ENCODE measurements at regions not wholly inside any gene's neighbourhood (a gene's known extent, or its start where the extent isn't known, plus 50 kb on each side); places are given as distances from the start of the nearest gene placed in this dataset.
"Not testable (repeated sequence)": the region's sequence is repeated elsewhere in the genome, so short reads cannot be mapped to it uniquely, and the experiment has no call there.

DNA sequence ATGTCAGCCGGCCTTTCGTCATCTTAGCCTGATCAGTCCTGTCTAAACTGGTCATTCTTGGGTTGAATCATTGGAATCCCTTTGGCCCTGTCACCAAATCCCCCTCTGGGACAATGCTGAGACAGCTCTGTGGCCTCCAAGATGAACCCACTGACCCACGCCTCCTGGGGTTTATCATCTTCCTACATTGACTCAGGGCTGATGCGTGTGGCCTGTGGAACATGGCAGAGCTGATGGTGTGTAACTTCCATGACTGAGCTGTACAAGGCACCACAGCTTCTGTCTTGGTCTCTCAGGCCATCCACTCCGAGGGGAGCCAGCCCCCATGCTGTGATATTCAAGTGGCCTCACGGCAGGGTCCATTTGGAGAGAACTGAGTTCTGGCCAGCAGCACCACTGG, 150.2 kb downstream of the LAT start:
- H3K9me3 ChIP-seq, H3K36me3 ChIP-seq, H3K27me3 ChIP-seq, ATAC-seq, H3K27ac ChIP-seq, H3K4me3 ChIP-seq: not testable (repeated sequence)
- 79% methylated on average over 2 of the region's 6 CpGs; no CpG with 5 or more reads in 1 of the 2 donors for WGBS, 2 donors (ENCODE audit: low coverage in 1 of 2)
- H3K4me1 ChIP-seq = peaks cover 0 to 21% (median 1%) of the 10 kb centered on the region in 3 donors

DNA sequence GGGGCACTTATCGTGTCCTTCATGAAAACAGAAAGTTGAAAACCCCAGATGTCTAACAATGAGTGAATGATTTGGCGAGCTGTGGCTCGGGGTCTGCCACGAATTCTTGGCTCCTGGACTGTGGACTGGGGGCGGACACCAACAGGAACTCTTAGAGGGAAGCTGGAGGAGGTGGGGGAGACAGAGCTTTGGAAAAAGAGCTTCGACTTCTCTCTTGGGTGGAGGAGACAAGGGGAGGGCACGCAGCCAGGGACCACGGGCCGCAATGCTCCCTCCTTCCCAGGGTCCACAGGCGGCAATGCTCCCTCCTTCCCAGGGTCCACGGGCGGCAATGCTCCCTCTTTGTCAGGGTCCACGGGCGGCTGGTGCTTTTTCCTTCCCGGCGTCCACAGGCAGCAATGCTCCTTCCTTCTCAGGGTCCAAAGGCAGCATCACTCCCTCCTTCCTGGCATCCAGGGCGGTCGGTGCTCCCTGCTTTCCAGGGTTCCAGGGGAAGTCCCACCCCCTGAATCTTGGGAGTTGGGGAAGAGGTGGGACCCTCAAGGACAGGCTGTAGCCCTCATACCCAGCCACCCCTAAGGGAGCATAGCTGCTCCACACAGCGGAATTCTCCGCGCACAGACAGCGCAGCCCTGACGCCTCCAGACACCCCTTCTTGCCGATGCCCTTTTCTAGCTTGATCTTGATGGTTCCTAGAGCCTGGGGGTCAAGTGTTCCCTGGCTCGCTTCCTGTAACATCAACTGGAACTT, 149.0 kb downstream of the LAT start:
- not testable (repeated sequence) for H3K4me3 ChIP-seq, ATAC-seq, H3K27ac ChIP-seq, H3K9me3 ChIP-seq, H3K27me3 ChIP-seq, H3K36me3 ChIP-seq
- 66% methylated on average over 4 of the region's 25 CpGs; no CpG with 5 or more reads in 1 of the 2 donors for WGBS, 2 donors (ENCODE audit: low coverage in 1 of 2)
- H3K4me1 ChIP-seq = peaks cover 0 to 34% (median 5%) of the 10 kb centered on the region in 3 donors

DNA sequence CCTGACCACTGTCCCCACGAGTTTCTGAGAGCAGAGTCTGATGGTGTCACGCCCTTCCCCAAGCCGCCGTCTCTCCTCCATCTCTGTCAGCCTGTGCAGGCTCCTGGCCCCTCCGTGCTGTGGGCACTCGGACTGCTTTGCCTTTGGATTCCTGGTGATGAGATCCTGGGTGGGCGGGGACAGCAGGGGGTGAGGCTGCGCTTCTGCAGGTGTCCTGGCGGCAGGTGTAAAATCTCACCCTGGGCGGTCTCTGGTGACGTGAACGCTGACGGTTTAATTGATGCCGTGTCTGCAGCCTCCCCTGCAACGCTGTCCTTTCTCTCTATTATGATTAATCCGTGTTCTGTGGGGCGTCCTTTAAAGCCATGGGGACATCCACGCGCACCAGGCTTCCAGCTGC, 148.0 kb downstream of the LAT start:
- not testable (repeated sequence) for ATAC-seq, H3K36me3 ChIP-seq, H3K9me3 ChIP-seq, H3K27me3 ChIP-seq, H3K27ac ChIP-seq, H3K4me3 ChIP-seq
- H3K4me1 ChIP-seq = peaks cover 0 to 44% (median 5%) of the 10 kb centered on the region in 3 donors
- WGBS, 2 donors (ENCODE audit: low coverage in 1 of 2) = 90% methylated on average over 5 of the region's 19 CpGs; no CpG with 5 or more reads in 1 of the 2 donors

DNA sequence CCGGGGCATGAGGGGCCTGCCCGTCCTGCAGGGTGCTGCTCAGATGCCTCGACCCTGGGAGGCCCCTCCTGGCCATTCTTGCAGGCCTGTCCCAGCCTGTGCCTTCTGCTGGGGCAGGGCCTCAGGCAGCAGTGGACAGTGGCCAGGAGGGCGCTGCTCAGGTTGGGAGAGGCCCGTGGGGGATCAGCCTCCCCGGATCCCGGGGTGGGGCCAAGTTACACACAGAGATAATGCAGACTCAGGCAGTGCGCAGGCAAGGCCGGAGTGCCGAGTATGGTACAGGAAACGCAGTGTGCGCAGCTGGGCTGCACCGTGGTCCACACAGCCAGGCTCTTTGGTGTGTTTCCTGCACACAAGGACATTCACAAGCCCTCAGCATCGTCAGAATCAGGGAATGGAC, 147.6 kb downstream of the LAT start:
- not testable (repeated sequence) for H3K27me3 ChIP-seq, H3K36me3 ChIP-seq, H3K9me3 ChIP-seq, ATAC-seq, H3K4me3 ChIP-seq
- WGBS, 2 donors (ENCODE audit: low coverage in 1 of 2) = 65 to 80% methylated on average over 2 to 4 of the region's 14 CpGs
- Histone ChIP-seq H3K4me1 (peaks cover 0 to 47% (median 5%) of the 10 kb centered on the region in 3 donors), H3K27ac (peak overlapping the region in 1 of 4 donors; percentile 71)

DNA sequence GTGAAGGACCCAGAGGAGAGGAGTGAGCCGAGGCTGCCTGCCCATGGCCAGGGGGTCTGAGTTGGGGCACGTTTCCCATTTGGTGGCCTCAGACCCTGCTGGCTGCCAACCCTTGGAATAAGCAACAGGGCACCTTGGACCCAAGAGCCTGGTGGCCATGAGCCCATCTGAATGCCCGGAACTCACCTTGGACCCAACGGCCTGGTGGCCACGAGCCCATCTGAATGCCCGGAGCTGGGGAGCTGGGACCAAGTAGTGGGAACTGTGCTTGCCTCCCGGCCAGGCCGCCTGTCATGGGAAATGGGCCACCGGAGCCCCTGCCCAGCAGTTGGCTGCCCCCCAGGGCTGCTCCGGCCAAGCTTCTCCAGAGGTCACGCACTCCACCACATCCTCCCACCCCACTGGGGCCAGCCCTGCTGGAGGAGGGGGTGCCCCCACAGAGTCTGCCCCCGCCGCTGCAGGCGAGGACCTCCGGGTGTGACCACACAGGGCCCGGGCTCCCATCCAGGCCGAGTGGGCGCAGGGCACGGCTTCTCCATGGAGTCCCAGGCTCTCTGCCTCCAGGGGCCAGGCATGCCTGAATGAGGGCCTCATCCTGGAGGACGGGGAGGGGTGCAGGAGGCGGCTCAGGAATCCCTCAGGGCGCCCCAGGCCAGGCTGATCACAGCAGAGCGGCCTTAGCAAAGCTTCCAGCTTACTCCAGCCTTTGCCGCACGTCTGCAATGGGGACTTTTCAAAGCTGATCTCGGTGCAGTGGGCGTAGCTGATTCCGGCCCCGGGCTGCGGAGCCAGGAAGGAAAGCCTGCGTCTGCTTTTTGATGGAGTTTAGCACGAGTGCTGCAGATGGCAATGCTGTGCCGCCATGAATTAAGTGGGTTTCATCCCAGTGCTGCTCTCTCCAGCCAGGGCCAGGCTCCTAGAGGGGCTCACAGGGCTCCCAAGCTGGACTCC, 146.3 kb downstream of the LAT start:
- not testable (repeated sequence) for H3K9me3 ChIP-seq, H3K36me3 ChIP-seq, H3K4me3 ChIP-seq, H3K27me3 ChIP-seq
- peak overlapping the region in 3 of 4 donors; percentile 62 to 71 (median 63) for H3K27ac ChIP-seq
- ATAC-seq = peak; percentile 29
- H3K4me1 ChIP-seq = peaks cover 0 to 47% (median 5%) of the 10 kb centered on the region in 3 donors
- WGBS, 2 donors (ENCODE audit: low coverage in 1 of 2) = no CpG with 5 or more reads among the region's 33 CpGs

DNA sequence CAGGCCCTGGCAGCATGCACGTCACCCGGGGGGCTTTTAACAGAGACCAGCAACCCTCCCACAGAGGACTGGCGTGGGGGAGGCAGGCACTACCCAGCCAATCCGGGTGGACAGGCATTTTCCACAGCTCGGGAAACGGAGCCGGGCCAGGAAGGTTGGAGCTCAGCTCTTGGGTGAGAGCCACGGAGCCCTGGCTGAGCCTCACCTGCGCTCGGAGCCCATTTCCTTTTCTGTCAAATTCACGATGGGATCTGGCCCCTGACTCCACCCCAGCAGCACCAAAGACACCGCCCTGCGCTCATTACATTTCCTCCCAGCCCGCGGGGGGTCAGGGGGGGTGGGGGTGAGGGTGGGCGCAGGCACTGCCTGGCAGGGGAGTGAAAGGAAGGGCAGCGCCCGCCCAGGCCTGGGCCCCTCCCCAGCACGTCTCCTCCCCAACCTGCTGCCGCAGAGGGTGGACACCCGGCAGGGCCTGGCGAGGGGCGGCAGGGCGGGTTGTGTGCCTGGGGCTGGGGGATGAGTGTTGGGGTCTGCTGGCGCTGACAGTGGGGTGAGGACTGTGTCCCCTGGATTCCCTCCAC, 145.4 kb downstream of the LAT start:
- not testable (repeated sequence) for H3K27me3 ChIP-seq, ATAC-seq, H3K9me3 ChIP-seq, H3K4me3 ChIP-seq, H3K36me3 ChIP-seq
- Histone ChIP-seq H3K27ac (peak overlapping the region; percentile 6 to 71 (median 52)), H3K4me1 (peaks cover 0 to 47% (median 5%) of the 10 kb centered on the region in 3 donors)
- WGBS, 2 donors (ENCODE audit: low coverage in 1 of 2) = 78% methylated on average over 5 of the region's 25 CpGs; no CpG with 5 or more reads in 1 of the 2 donors

DNA sequence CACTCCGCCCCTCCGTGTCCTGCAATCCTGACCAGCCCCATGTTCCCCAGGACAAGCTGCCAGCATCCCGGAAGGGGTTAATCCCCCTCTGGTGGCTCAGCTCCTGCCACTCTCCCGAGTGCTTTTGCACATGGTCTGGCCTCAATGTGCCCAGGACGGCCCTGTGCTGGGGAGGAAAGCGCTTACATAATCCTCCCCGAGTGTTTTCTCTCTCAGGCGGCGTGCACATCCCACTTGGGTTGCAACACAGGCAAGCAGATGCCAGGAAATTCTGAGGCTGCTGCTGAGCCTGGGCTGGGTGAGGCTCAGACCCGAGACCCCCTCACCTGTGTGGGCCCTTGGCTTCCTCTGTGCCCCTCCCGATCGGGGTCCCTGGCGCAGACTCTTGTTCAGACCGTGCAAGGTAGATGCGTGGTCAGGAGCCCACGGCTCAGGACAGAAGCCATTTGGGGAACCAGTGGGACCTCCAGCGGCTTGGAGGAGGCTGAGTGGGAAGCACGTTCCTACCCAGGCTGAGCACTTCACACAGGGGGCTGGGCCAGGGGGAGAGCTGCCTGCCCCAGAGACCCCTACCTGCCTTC, 144.7 kb downstream of the LAT start:
- Histone ChIP-seq H3K4me1 (peaks cover 0 to 47% (median 5%) of the 10 kb centered on the region in 3 donors), H3K27ac (peak overlapping the region in 3 of 4 donors; percentile 34 to 71 (median 71))
- not testable (repeated sequence) for H3K9me3 ChIP-seq, H3K27me3 ChIP-seq, H3K36me3 ChIP-seq, H3K4me3 ChIP-seq
- ATAC-seq = peak; percentile 71
- 39 to 90% methylated on average over 2 to 8 of the region's 18 CpGs for WGBS, 2 donors (ENCODE audit: low coverage in 1 of 2)
- TF ChIP-seq POLR2AphosphoS5 (IDR thresholded peaks at IDR 0.05) = peak; percentile 29

DNA sequence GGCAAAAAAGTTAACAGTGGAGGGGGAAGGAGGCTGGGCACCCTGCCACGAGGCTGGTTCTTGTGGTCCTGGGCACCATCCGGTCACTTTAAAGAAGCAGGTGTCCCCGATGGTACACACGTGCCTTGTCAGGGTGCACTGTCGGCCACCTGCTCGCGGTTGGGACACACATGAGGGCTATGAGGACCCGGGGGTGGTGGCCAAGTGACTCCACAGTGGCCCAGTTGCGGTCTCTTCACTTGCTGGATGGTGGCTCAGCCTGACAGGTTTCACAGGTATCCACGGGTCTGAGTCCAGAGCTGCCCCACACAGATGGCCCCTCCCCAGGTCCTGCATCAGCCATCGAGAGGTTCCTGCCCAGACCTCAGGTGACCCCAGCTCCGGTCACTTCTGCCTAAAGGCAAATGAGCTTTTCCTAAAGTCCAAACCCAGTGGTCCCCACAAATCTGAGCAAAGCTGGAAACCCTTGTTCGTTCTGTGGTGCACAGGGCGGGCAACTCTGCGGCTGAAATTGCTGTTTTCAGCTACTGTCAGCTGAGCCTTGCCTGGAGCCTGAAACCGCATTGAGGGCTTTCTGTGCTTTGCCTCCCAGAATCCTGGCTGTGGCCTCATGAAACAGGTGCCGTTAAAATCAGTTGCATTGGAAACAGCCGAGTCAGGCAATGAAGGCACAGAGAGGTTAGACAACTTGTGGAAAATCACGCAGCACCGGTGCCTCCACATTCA, 144.0 kb downstream of the LAT start:
- H3K36me3 ChIP-seq, H3K27me3 ChIP-seq, H3K9me3 ChIP-seq, H3K4me3 ChIP-seq: not testable (repeated sequence)
- Histone ChIP-seq H3K4me1 (peaks cover 0 to 47% (median 5%) of the 10 kb centered on the region in 3 donors), H3K27ac (peak overlapping the region in 2 of 4 donors; percentile 34 to 71)
- 38 to 61% methylated on average over 4 to 13 of the region's 20 CpGs for WGBS, 2 donors (ENCODE audit: low coverage in 1 of 2)
- ATAC-seq = peak; percentile 1

DNA sequence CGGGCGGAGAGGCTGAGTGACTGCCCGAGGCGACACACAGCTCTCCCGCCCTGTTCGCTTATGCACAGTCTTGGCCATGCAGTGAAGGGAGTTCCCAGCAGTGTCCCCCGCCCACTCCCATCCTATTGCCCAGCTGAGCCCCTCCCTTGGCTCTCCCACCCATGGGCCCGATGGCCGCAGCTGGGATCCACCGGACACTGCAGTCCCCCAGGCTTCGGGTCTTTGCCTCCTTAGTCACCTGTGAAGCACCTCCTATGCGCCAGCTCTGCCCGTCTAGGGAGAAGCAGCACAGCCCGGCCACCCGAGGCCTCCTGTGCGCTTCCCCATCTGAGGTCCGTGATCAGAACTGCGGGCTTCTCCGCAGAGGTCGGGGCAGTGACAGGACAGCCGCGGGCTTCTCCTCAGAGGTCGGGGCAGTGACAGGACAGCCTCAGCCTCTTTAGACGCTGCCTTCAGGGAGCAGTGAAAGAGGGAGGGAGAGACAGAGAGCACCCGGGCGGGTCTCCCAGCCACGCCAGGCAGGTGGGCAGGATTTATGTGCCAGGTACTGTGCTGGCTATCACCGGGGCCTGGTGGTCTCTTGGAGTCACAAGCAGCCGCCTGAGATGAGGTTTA, 143.1 kb downstream of the LAT start:
- not testable (repeated sequence) for H3K9me3 ChIP-seq, H3K36me3 ChIP-seq, H3K27me3 ChIP-seq, ATAC-seq, H3K4me3 ChIP-seq
- Histone ChIP-seq H3K4me1 (peaks cover 0 to 47% (median 5%) of the 10 kb centered on the region in 3 donors), H3K27ac (peak overlapping the region in 1 of 4 donors; percentile 40)
- WGBS, 2 donors (ENCODE audit: low coverage in 1 of 2) = no CpG with 5 or more reads among the region's 29 CpGs
